Inferior parietal cortex (tissue), 1 donor: ENCODE measurements at regions not wholly inside any gene's neighbourhood (a gene's known extent, or its start where the extent isn't known, plus 50 kb on each side); places are given as distances from the start of the nearest gene placed in this dataset.
"Not testable (repeated sequence)": the region's sequence is repeated elsewhere in the genome, so short reads cannot be mapped to it uniquely, and the experiment has no call there.

Source experiments
- DNase-seq: peaks from one replicate; pipeline ENCODE4 v3.0.0-alpha.2; 2016; ENCODE audit errors: extremely low spot score

GRCh38 chr14:84064316-84065125, 1465.4 kb upstream of the FLRT2 start:
- DNase-seq = no peak

GRCh38 chr14:84065811-84066210, 1464.1 kb upstream of the FLRT2 start:
- no peak for DNase-seq

- DNase-seq = no peak
Measured at GRCh38 chr14:84068288-84068687, 1461.7 kb upstream of the FLRT2 start.

- DNase-seq = no peak
Measured at GRCh38 chr14:84071061-84071460, 1458.9 kb upstream of the FLRT2 start.

GRCh38 chr14:84074626-84075025, 1455.3 kb upstream of the FLRT2 start:
- DNase-seq = no peak

- DNase-seq = no peak
Measured at GRCh38 chr14:84080944-84081343, 1449.0 kb upstream of the FLRT2 start.

GRCh38 chr14:84084056-84084630, 1445.8 kb upstream of the FLRT2 start:
- DNase-seq = no peak

- DNase-seq = peak; percentile 9
Measured at GRCh38 chr14:84085493-84085892, 1444.5 kb upstream of the FLRT2 start.

- DNase-seq = no peak
Measured at GRCh38 chr14:84086714-84087113, 1443.2 kb upstream of the FLRT2 start.

- no peak for DNase-seq
Measured at GRCh38 chr14:84087986-84088531, 1441.9 kb upstream of the FLRT2 start.

GRCh38 chr14:84090837-84091236, 1439.1 kb upstream of the FLRT2 start:
- DNase-seq = no peak

- DNase-seq = no peak
Measured at GRCh38 chr14:84095681-84096080, 1434.3 kb upstream of the FLRT2 start.

- no peak for DNase-seq
Measured at GRCh38 chr14:84098261-84098660, 1431.7 kb upstream of the FLRT2 start.

- not testable (repeated sequence) for DNase-seq
Measured at GRCh38 chr14:84099560-84099959, 1430.4 kb upstream of the FLRT2 start.

- no peak for DNase-seq
Measured at GRCh38 chr14:84107835-84108343, 1422.1 kb upstream of the FLRT2 start.

- DNase-seq = no peak
Measured at GRCh38 chr14:84108746-84109457, 1421.0 kb upstream of the FLRT2 start.

GRCh38 chr14:84112589-84112988, 1417.4 kb upstream of the FLRT2 start:
- DNase-seq = no peak

GRCh38 chr14:84125676-84126075, 1404.3 kb upstream of the FLRT2 start:
- no peak for DNase-seq

- no peak for DNase-seq
Measured at GRCh38 chr14:84127495-84127894, 1402.4 kb upstream of the FLRT2 start.

GRCh38 chr14:84128050-84128449, 1401.9 kb upstream of the FLRT2 start:
- DNase-seq = no peak

- DNase-seq = no peak
Measured at GRCh38 chr14:84129007-84129406, 1400.9 kb upstream of the FLRT2 start.

GRCh38 chr14:84129941-84130340, 1400.0 kb upstream of the FLRT2 start:
- DNase-seq = no peak
